B cell (primary cell): ENCODE measurements at regions not wholly inside any gene's neighbourhood (a gene's known extent, or its start where the extent isn't known, plus 50 kb on each side); places are given as distances from the start of the nearest gene placed in this dataset.

ENCODE experiments used
- ATAC-seq: fragments of 200-7000 bp; cut with Tn5 transposase; one replicate; pipeline ENCODE4 v1.10.0; 2021; ENCODE audit warnings: low read depth, mild to moderate bottlenecking, moderate number of reproducible peaks, moderate library complexity
- CTCF ChIA-PET: fragments of 350-600 bp; sonication (Branson Sonifier 250); formaldehyde crosslinking; loops from one replicate; lab custom pipeline; 2021; ENCODE audit warnings: antibody characterized with exemption, inconsistent platforms; lab: Charles Lee
- POLR2A ChIA-PET: fragments of 350-600 bp; sonication (Branson Sonifier 250); formaldehyde crosslinking; loops from one replicate; lab custom pipeline; 2021; ENCODE audit warnings: antibody characterized with exemption; lab: Charles Lee
- DNase-seq: peaks from one replicate; pipeline ENCODE4 v3.0.0; 2013
- H2AFZ ChIP-seq: 2 replicates; pipeline ENCODE4 v1.6.1; 2012; ENCODE audit warnings: mild to moderate bottlenecking, low read depth, low read length; ENCODE audit not compliant: insufficient read depth, poor library complexity, severe bottlenecking
- H3K27ac ChIP-seq, 2 donors: 1 replicate in 1 of 2; 2 replicates in 1 of 2; pipeline ENCODE4 v1.5.1; 2012 to 2013; ENCODE audit warnings: low read length in 2 of 2, mild to moderate bottlenecking in 2 of 2, moderate library complexity in 1 of 2
- H3K27me3 ChIP-seq, 4 experiments: fragments of 200-600 bp in 1 of 4; sonication (generic) in 1 of 4; replicated peaks in 1 of 4; 1 replicate in 2 of 4; 2 replicates in 2 of 4; pipeline versions ENCODE4 v1.6.1 to v1.7.0; 2013 to 2016; ENCODE audit warnings: low read length in 3 of 4, mild to moderate bottlenecking in 2 of 4, mixed read lengths in 1 of 4, moderate library complexity in 1 of 4; ENCODE audit not compliant: insufficient read depth in 4 of 4, control insufficient read depth in 3 of 4; ENCODE audit errors: control extremely low read depth in 1 of 4
- H3K36me3 ChIP-seq, 2 experiments: replicated peaks in 1 of 2; 1 replicate in 1 of 2; 2 replicates in 1 of 2; pipeline versions ENCODE4 v1.6.1 to v1.7.1; 2013; ENCODE audit warnings: low read length in 1 of 2; ENCODE audit not compliant: insufficient read depth in 2 of 2, control insufficient read depth in 1 of 2; ENCODE audit errors: control extremely low read depth in 1 of 2, extremely low read depth in 1 of 2
- H3K4me1 ChIP-seq, 2 donors: fragments of 200-600 bp in 1 of 2; sonication (generic) in 1 of 2; 1 replicate in 1 of 2; 2 replicates in 1 of 2; pipeline versions ENCODE4 v1.5.1 to v1.6.1; 2013 to 2017; ENCODE audit warnings: low read length in 2 of 2; ENCODE audit not compliant: control insufficient read depth in 2 of 2, insufficient read depth in 2 of 2
- H3K4me2 ChIP-seq: replicated peaks from 2 replicates; pipeline ENCODE3; 2012; ENCODE audit warnings: mild to moderate bottlenecking, low read depth, low read length; ENCODE audit not compliant: poor library complexity, severe bottlenecking
- H3K4me3 ChIP-seq, 5 experiments: fragments of 200-600 bp in 1 of 5; sonication (generic) in 1 of 5; 1 replicate in 3 of 5; 2 replicates in 2 of 5; pipeline versions ENCODE4 v1.5.1 to v1.7.0; 2011 to 2016; ENCODE audit warnings: low read length in 4 of 5, mild to moderate bottlenecking in 4 of 5, low read depth in 2 of 5, control low read depth in 1 of 5, moderate library complexity in 1 of 5; ENCODE audit not compliant: insufficient read depth in 1 of 5; ENCODE audit errors: control extremely low read depth in 1 of 5, extremely low read depth in 1 of 5
- H3K79me2 ChIP-seq: fragments of 200-600 bp; sonication (generic); one replicate; pipeline ENCODE4 v1.6.0; 2016; ENCODE audit warnings: low read length; ENCODE audit not compliant: control insufficient read depth, insufficient read depth
- H3K9ac ChIP-seq: fragments of 200-600 bp; sonication (generic); 2 replicates; pipeline ENCODE4 v1.6.1; 2017; ENCODE audit warnings: mild to moderate bottlenecking, low read length, moderate library complexity
- H3K9me3 ChIP-seq, 3 donors: one replicate each; pipeline versions ENCODE4 v1.6.1 to v1.7.1; 2013; ENCODE audit warnings: low read length in 2 of 3; ENCODE audit not compliant: control insufficient read depth in 2 of 3, insufficient read depth in 1 of 3; ENCODE audit errors: control extremely low read depth in 1 of 3
- H4K20me1 ChIP-seq: 2 replicates; pipeline ENCODE4 v1.6.0; 2012; ENCODE audit warnings: mild to moderate bottlenecking, low read length; ENCODE audit not compliant: insufficient read depth, control insufficient read depth, poor library complexity, severe bottlenecking
- H3K27ac Mint-ChIP-seq: one replicate; pipeline ENCODE4 v1.8.0; 2021; ENCODE audit warnings: mixed read lengths
- H3K27me3 Mint-ChIP-seq: one replicate; pipeline ENCODE4 v1.8.0; 2021; ENCODE audit warnings: mixed read lengths
- H3K4me1 Mint-ChIP-seq: one replicate; pipeline ENCODE4 v1.8.0; 2021; ENCODE audit warnings: mixed read lengths
- H3K4me3 Mint-ChIP-seq: one replicate; pipeline ENCODE4 v1.8.0; 2021; ENCODE audit warnings: mixed read lengths
- H3K9me3 Mint-ChIP-seq: one replicate; pipeline ENCODE4 v1.8.0; 2022; ENCODE audit warnings: mixed read lengths; ENCODE audit not compliant: insufficient read depth
- CTCF ChIP-seq: fragments of 200-600 bp; IDR thresholded peaks from one replicate; pipeline ENCODE4 v1.8.0; 2022; ENCODE audit warnings: antibody characterized with exemption, mild to moderate bottlenecking
- EZH2 ChIP-seq: IDR thresholded peaks from 2 replicates; pipeline ENCODE4 v1.6.1; 2012; ENCODE audit warnings: borderline replicate concordance, low read depth, mild to moderate bottlenecking, moderate library complexity, low read length; ENCODE audit not compliant: insufficient read depth, poor library complexity, severe bottlenecking
- WGBS: methylation state at CpG from one replicate; pipeline ENCODE4 v1.1.5; 2013; ENCODE audit warnings: missing lambda C conversion rate; ENCODE audit not compliant: insufficient coverage; 5-methylcytosine and 5-hydroxymethylcytosine counted together
- intact Hi-C: fragments of 100-400 bp; cut with micrococcal nuclease; formaldehyde crosslinking; loops from one replicate; pipeline ENCODE4 v1.10.0; 2022

GRCh38 chr1:99531578-99532275 is 114.2 kb upstream of the PALMD start:
- no peaks in the 10 kb centered on the region for H3K4me1 ChIP-seq
- no peak for DNase-seq
- ChIA-PET CTCF (no interaction called here), POLR2A (no interaction called here)
- H3K79me2 ChIP-seq: no peaks in the 10 kb centered on the region
- WGBS: no CpG with 5 or more reads among the region's 5 CpGs
- H3K27me3 ChIP-seq: no peaks in the 10 kb centered on the region
- no peaks in the 10 kb centered on the region for H3K36me3 ChIP-seq
- no peak overlapping the region for H3K27ac Mint-ChIP-seq
- no peak for TF ChIP-seq EZH2
- TF ChIP-seq CTCF: no peak
- H3K4me3 ChIP-seq: no peak overlapping the region
- intact Hi-C loops: no loop called here
- H3K27me3 Mint-ChIP-seq: peaks cover 6% of the 10 kb centered on the region
- no peak overlapping the region for H3K9ac ChIP-seq
- no peaks in the 10 kb centered on the region for H3K9me3 ChIP-seq
- no peak overlapping the region for H3K27ac ChIP-seq
- H3K9me3 Mint-ChIP-seq: no peaks in the 10 kb centered on the region
- no peak for ATAC-seq
- no peak overlapping the region for H2AFZ ChIP-seq
- H3K4me1 Mint-ChIP-seq: no peaks in the 10 kb centered on the region
- H4K20me1 ChIP-seq: no peaks in the 10 kb centered on the region
- H3K4me3 Mint-ChIP-seq: no peak overlapping the region
- H3K4me2 ChIP-seq: no peak overlapping the region

- H3K27me3 ChIP-seq: no peaks in the 10 kb centered on the region
- WGBS: 100% methylated on average over 1 of the region's 1 CpG
- H3K79me2 ChIP-seq: no peaks in the 10 kb centered on the region
- H3K27ac ChIP-seq: no peak overlapping the region
- H3K4me1 ChIP-seq: no peaks in the 10 kb centered on the region
- no peak overlapping the region for H3K9ac ChIP-seq
- Mint-ChIP-seq H3K9me3 (no peaks in the 10 kb centered on the region), H3K4me1 (no peaks in the 10 kb centered on the region), H3K27ac (no peak overlapping the region), H3K4me3 (no peak overlapping the region), H3K27me3 (peaks cover 6% of the 10 kb centered on the region)
- no peaks in the 10 kb centered on the region for H4K20me1 ChIP-seq
- no peak overlapping the region for H3K4me2 ChIP-seq
- intact Hi-C loops: no loop called here
- CTCF ChIA-PET: no interaction called here
- ATAC-seq: no peak
- TF ChIP-seq CTCF (no peak), EZH2 (no peak)
- no peak overlapping the region for H3K4me3 ChIP-seq
- H3K9me3 ChIP-seq: no peaks in the 10 kb centered on the region
- DNase-seq: no peak
- H3K36me3 ChIP-seq: no peaks in the 10 kb centered on the region
- no peak overlapping the region for H2AFZ ChIP-seq
- POLR2A ChIA-PET: no interaction called here
Measured at GRCh38 chr1:99532276-99532580, 113.7 kb upstream of the PALMD start.
